Endothelial cell of umbilical vein (primary cell): ENCODE measurements at regions not wholly inside any gene's neighbourhood (a gene's known extent, or its start where the extent isn't known, plus 50 kb on each side); places are given as distances from the start of the nearest gene placed in this dataset.

Experiments
- EZH2 ChIP-seq: IDR thresholded peaks from 2 replicates; pipeline ENCODE4 v1.6.1; 2012; ENCODE audit warnings: borderline replicate concordance, low read depth, mild to moderate bottlenecking, moderate library complexity, low read length, inconsistent platforms; ENCODE audit not compliant: severe bottlenecking
- FOS ChIP-seq: IDR thresholded peaks from 2 replicates; pipeline ENCODE4 v1.6.1; 2011; ENCODE audit warnings: mild to moderate bottlenecking, low read length, moderate library complexity, borderline replicate concordance; ENCODE audit not compliant: insufficient read depth
- GATA2 ChIP-seq: IDR thresholded peaks from 2 replicates; pipeline ENCODE4 v1.7.0; 2011; ENCODE audit warnings: low read depth, mild to moderate bottlenecking, moderate library complexity, mixed read lengths, low read length; ENCODE audit not compliant: insufficient read length, insufficient read depth
- JUN ChIP-seq: IDR thresholded peaks from 2 replicates; pipeline ENCODE4 v1.6.1; 2011; ENCODE audit warnings: borderline replicate concordance, low read depth; ENCODE audit not compliant: insufficient read length, insufficient read depth
- POLR2A ChIP-seq: IDR thresholded peaks from 2 replicates; pipeline ENCODE4 v1.6.1; 2012; ENCODE audit warnings: low read depth, mild to moderate bottlenecking, control low read depth, low read length
- POLR2AphosphoS5 ChIP-seq: IDR thresholded peaks from 2 replicates; pipeline ENCODE4 v1.6.1; 2012; ENCODE audit warnings: low read depth, mild to moderate bottlenecking, control low read depth, low read length, moderate library complexity; ENCODE audit not compliant: insufficient read depth
- TF ChIP-seq, protein P1 (sequence below), 2 donors: IDR thresholded peaks; 1 replicate in 1 of 2; 2 replicates in 1 of 2; pipeline ENCODE4 v1.5.1; 2011; ENCODE audit warnings: low read length in 2 of 2, mild to moderate bottlenecking in 2 of 2, moderate library complexity in 2 of 2, control low read depth in 1 of 2, inconsistent platforms in 1 of 2, low read depth in 1 of 2; ENCODE audit not compliant: insufficient read depth in 1 of 2; ENCODE audit errors: extremely low read depth in 1 of 2
- TF ChIP-seq, protein P2 (sequence below): IDR thresholded peaks from 2 replicates; pipeline ENCODE4 v1.6.1; 2011; ENCODE audit not compliant: insufficient read depth, insufficient read length

DNA sequence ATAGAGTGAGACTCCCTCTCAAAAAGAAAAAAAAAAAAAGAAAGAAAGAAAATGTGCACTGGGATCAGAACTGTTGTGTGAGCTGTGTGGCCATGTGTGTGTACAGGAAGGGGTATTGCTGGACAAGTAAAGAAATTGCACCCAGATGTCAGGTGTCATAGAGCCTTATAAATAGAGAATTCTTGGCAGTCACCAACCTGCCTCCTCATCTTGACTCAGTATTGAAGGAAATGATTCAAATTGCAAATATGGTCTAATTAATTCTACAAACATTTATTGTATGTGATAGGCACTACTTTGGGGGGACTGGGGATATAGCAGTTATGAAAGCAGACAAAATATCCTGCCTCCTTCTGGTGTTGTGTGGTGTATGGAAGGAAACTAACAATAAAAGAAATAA is 243.8 kb upstream of the TTC14 start:
- TF ChIP-seq POLR2A (no peak), GATA2 (no peak), POLR2AphosphoS5 (no peak), JUN (no peak), EZH2 (no peak), FOS (peak; percentile 81)
- TF ChIP-seq, protein P1, sequence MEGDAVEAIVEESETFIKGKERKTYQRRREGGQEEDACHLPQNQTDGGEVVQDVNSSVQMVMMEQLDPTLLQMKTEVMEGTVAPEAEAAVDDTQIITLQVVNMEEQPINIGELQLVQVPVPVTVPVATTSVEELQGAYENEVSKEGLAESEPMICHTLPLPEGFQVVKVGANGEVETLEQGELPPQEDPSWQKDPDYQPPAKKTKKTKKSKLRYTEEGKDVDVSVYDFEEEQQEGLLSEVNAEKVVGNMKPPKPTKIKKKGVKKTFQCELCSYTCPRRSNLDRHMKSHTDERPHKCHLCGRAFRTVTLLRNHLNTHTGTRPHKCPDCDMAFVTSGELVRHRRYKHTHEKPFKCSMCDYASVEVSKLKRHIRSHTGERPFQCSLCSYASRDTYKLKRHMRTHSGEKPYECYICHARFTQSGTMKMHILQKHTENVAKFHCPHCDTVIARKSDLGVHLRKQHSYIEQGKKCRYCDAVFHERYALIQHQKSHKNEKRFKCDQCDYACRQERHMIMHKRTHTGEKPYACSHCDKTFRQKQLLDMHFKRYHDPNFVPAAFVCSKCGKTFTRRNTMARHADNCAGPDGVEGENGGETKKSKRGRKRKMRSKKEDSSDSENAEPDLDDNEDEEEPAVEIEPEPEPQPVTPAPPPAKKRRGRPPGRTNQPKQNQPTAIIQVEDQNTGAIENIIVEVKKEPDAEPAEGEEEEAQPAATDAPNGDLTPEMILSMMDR (IDR thresholded peaks at IDR 0.05; ENCODE audit: extremely low read depth in 1 of 2, insufficient read depth in 1 of 2, low read depth in 1 of 2, low read length in 2 of 2) = no peak
- TF ChIP-seq, protein P2, sequence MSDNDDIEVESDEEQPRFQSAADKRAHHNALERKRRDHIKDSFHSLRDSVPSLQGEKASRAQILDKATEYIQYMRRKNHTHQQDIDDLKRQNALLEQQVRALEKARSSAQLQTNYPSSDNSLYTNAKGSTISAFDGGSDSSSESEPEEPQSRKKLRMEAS = no peak
